HepG2 (cell line): ENCODE measurements at regions not wholly inside any gene's neighbourhood (a gene's known extent, or its start where the extent isn't known, plus 50 kb on each side); places are given as distances from the start of the nearest gene placed in this dataset.

Experiments used
- ATAC-seq: fragments of 200-7000 bp; cut with Tn5 transposase; 3 replicates; pipeline ENCODE4 v1.9.1; 2020; ENCODE audit warnings: mild to moderate bottlenecking, moderate library complexity
- BruUV-seq: library from RNA; stranded (reverse); fragments of 400-500 nt; replicated peaks from 2 replicates; lab custom pipeline; 2021; lab: Mats Ljungman, UMichigan
- CTCF ChIA-PET: fragments of 300-600 bp; formaldehyde crosslinking; extraction: SDS; loops from one replicate; lab custom pipeline; 2021; ENCODE audit warnings: low total read pairs, inconsistent platforms, low intra/inter-chr PET ratio; lab: Yijun Ruan, JAX
- POLR2A ChIA-PET: fragments of 350-600 bp; sonication (Branson Sonifier 250); formaldehyde crosslinking; loops from one replicate; lab custom pipeline; 2020; ENCODE audit warnings: antibody characterized with exemption, inconsistent platforms; lab: Yijun Ruan, JAX
- DNase-seq: peaks from one replicate; pipeline ENCODE4 v3.0.0-alpha.2; 2015; ENCODE audit warnings: low spot score
- FAIRE-seq: peaks from 3 replicates; lab custom pipeline; 2011; peaks lifted over from hg19 to GRCh38; lab: Jason Lieb, UNC
- H2AFZ ChIP-seq: one replicate; pipeline ENCODE4 v1.6.1; 2011; ENCODE audit warnings: low read length, inconsistent platforms
- H3K27ac ChIP-seq: fragments of 300-600 bp; 3 replicates; pipeline ENCODE4 v1.8.0; 2011; ENCODE audit warnings: mixed run types, mild to moderate bottlenecking, mixed read lengths, low read length, inconsistent platforms; ENCODE audit not compliant: insufficient read depth; ENCODE audit errors: extremely low read length
- H3K27me3 ChIP-seq, 2 experiments: fragments of 200-600 bp in 1 of 2; 2 replicates in 1 of 2; 3 replicates in 1 of 2; pipeline versions ENCODE4 v1.6.0 to v1.8.0; 2011; ENCODE audit warnings: low read length in 2 of 2, mild to moderate bottlenecking in 2 of 2, moderate library complexity in 2 of 2, inconsistent platforms in 1 of 2; ENCODE audit not compliant: insufficient read depth in 2 of 2, control insufficient read depth in 1 of 2
- H3K36me3 ChIP-seq, 2 experiments: fragments of 200-600 bp in 1 of 2; replicated peaks in 1 of 2; 2 replicates in 1 of 2; 3 replicates in 1 of 2; pipeline versions ENCODE4 v1.5.1 to v1.8.0; 2011; ENCODE audit warnings: low read length in 2 of 2, inconsistent platforms in 1 of 2; ENCODE audit not compliant: insufficient read depth in 2 of 2, control insufficient read depth in 1 of 2
- H3K4me1 ChIP-seq: 2 replicates; pipeline ENCODE4 v1.5.1; 2012; ENCODE audit warnings: low read length, inconsistent platforms; ENCODE audit not compliant: insufficient read depth
- H3K4me2 ChIP-seq: 2 replicates; pipeline ENCODE4 v1.6.0; 2011; ENCODE audit warnings: low read depth, low read length, inconsistent platforms
- H3K4me3 ChIP-seq, 3 experiments: fragments of 200-600 bp in 1 of 3; sonication (generic), shearing (Covaris generic) in 1 of 3; replicated peaks in 1 of 3; 2 replicates each; pipeline ENCODE4 v1.5.1; 2011 to 2016; ENCODE audit warnings: low read length in 3 of 3, inconsistent platforms in 2 of 3, low read depth in 2 of 3, mild to moderate bottlenecking in 2 of 3, control low read depth in 1 of 3, mixed read lengths in 1 of 3; ENCODE audit not compliant: insufficient read depth in 1 of 3
- H3K79me2 ChIP-seq: one replicate; pipeline ENCODE4 v1.6.1; 2011; ENCODE audit warnings: low read length, inconsistent platforms; ENCODE audit not compliant: insufficient read depth
- H3K9ac ChIP-seq: 2 replicates; pipeline ENCODE4 v1.6.0; 2011; ENCODE audit warnings: mild to moderate bottlenecking, low read depth, low read length, inconsistent platforms; ENCODE audit not compliant: insufficient read depth
- H3K9me3 ChIP-seq: 2 replicates; pipeline ENCODE4 v1.5.1; 2012; ENCODE audit warnings: mild to moderate bottlenecking, low read length
- H4K20me1 ChIP-seq: 2 replicates; pipeline ENCODE4 v1.6.0; 2011; ENCODE audit warnings: inconsistent platforms, mild to moderate bottlenecking, low read length, moderate library complexity; ENCODE audit not compliant: insufficient read depth
- ESRRA ChIP-seq: sonication (generic); formaldehyde crosslinking; IDR thresholded peaks from 2 replicates; pipeline ENCODE4 v1.5.1; 2020; ENCODE audit warnings: mild to moderate bottlenecking, low read depth, missing genetic modification reagents
- GTF2F1 ChIP-seq: fragments of 150-350 bp; IDR thresholded peaks from 2 replicates; pipeline ENCODE4 v1.6.1; 2014; ENCODE audit warnings: low read length
- HCFC1 ChIP-seq: fragments of 150-350 bp; IDR thresholded peaks from 2 replicates; pipeline ENCODE4 v1.6.1; 2014; ENCODE audit warnings: low read depth, low read length
- HDAC2 ChIP-seq: sonication (generic); formaldehyde crosslinking; IDR thresholded peaks from 2 replicates; pipeline ENCODE4 v1.4.0; 2020; ENCODE audit warnings: missing genetic modification reagents
- JUN ChIP-seq: sonication (generic); formaldehyde crosslinking; IDR thresholded peaks from 2 replicates; pipeline ENCODE4 v1.4.0; 2020; ENCODE audit warnings: mild to moderate bottlenecking, missing genetic modification reagents
- KLF11 ChIP-seq: IDR thresholded peaks from 2 replicates; pipeline ENCODE4 v1.6.1; 2016; ENCODE audit warnings: missing compliant biosample characterization
- KLF12 ChIP-seq: sonication (generic); formaldehyde crosslinking; IDR thresholded peaks from 2 replicates; pipeline ENCODE4 v1.4.0; 2020; ENCODE audit warnings: missing genetic modification reagents, borderline replicate concordance
- KLF13 ChIP-seq: sonication (generic); formaldehyde crosslinking; IDR thresholded peaks from 2 replicates; pipeline ENCODE4 v1.4.0; 2020; ENCODE audit warnings: mild to moderate bottlenecking, missing genetic modification reagents
- MED13 ChIP-seq: sonication (generic); formaldehyde crosslinking; IDR thresholded peaks from 2 replicates; pipeline ENCODE4 v1.5.0; 2020; ENCODE audit warnings: missing genetic modification reagents
- ZFP36 ChIP-seq: fragments of 150-350 bp; IDR thresholded peaks from 2 replicates; pipeline ENCODE4 v1.6.1; 2018; ENCODE audit warnings: borderline replicate concordance, low read length, low read depth; ENCODE audit not compliant: partially characterized antibody
- ZMYM3 ChIP-seq: sonication (generic); formaldehyde crosslinking; IDR thresholded peaks from 2 replicates; pipeline ENCODE4 v1.5.1; 2020; ENCODE audit warnings: mild to moderate bottlenecking, missing genetic modification reagents
- ZNF224 ChIP-seq: sonication (generic); formaldehyde crosslinking; IDR thresholded peaks from 2 replicates; pipeline ENCODE4 v1.5.0; 2020; ENCODE audit warnings: mild to moderate bottlenecking, missing genetic modification reagents
- ZNF44 ChIP-seq: sonication (generic); formaldehyde crosslinking; IDR thresholded peaks from 2 replicates; pipeline ENCODE4 v1.5.1; 2020; ENCODE audit warnings: mild to moderate bottlenecking, missing genetic modification reagents
- WGBS: methylation state at CpG from one replicate; pipeline ENCODE4 v1.1.6; 2017; ENCODE audit warnings: low lambda C conversion rate; 5-methylcytosine and 5-hydroxymethylcytosine counted together
- in situ Hi-C: cut with HindIII; loops from 2 replicates; pipeline ENCODE4 v1.10.0; 2017; ENCODE audit warnings: low pct_unique_long_range_greater_than_20kb; ENCODE audit not compliant: extremely low pct_ligation_motif_present
- intact Hi-C: fragments of 100-400 bp; cut with micrococcal nuclease; formaldehyde crosslinking; loops from one replicate; pipeline ENCODE4 v1.10.0; 2022; ENCODE audit not compliant: unreplicated experiment
- TF ChIP-seq, protein P1 (sequence below): sonication (generic); formaldehyde crosslinking; conservative IDR thresholded peaks from 2 replicates; pipeline ENCODE4 v1.4.0; 2020; ENCODE audit warnings: mild to moderate bottlenecking, missing genetic modification reagents, moderate library complexity
- TF ChIP-seq, protein P2 (sequence below): sonication (generic); formaldehyde crosslinking; IDR thresholded peaks from 2 replicates; pipeline ENCODE4 v1.5.1; 2020; ENCODE audit warnings: missing genetic modification reagents, mild to moderate bottlenecking, borderline replicate concordance
- TF ChIP-seq, protein P3 (sequence below): sonication (generic); formaldehyde crosslinking; IDR thresholded peaks from 2 replicates; pipeline ENCODE4 v1.4.0; 2020; ENCODE audit warnings: missing genetic modification reagents

DNA sequence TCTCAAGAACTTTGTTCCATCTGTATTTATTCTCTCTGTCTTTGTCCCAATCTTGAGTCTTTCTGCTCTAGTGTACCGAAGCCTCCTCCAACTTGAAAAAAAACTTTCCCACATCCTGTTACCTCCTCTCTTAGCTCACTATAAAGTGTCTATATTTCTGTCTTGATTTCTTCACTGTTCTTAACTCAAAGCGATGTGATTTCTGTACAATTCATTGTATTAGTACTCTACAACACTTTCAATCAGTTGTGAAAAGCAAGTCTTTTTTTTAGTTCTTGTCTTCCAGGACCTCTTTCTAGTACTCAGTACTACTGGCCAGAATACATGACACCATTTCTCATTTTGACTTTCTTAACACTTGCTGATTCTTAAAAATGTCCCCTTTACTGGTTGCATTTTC lies 353.5 kb upstream of the SATB1 start:
- no peak for FAIRE-seq
- Histone ChIP-seq H3K36me3 (no peaks in the 10 kb centered on the region), H3K4me1 (no peaks in the 10 kb centered on the region), H3K4me3 (no peak overlapping the region), H2AFZ (no peak overlapping the region), H3K9ac (no peak overlapping the region), H3K27ac (no peak overlapping the region), H3K4me2 (no peak overlapping the region), H3K27me3 (no peaks in the 10 kb centered on the region), H3K9me3 (no peaks in the 10 kb centered on the region), H4K20me1 (no peaks in the 10 kb centered on the region), H3K79me2 (no peaks in the 10 kb centered on the region)
- intact Hi-C loops (no loop called here), in situ Hi-C loops (no loop called here)
- ATAC-seq: no peak
- TF ChIP-seq, protein P1, sequence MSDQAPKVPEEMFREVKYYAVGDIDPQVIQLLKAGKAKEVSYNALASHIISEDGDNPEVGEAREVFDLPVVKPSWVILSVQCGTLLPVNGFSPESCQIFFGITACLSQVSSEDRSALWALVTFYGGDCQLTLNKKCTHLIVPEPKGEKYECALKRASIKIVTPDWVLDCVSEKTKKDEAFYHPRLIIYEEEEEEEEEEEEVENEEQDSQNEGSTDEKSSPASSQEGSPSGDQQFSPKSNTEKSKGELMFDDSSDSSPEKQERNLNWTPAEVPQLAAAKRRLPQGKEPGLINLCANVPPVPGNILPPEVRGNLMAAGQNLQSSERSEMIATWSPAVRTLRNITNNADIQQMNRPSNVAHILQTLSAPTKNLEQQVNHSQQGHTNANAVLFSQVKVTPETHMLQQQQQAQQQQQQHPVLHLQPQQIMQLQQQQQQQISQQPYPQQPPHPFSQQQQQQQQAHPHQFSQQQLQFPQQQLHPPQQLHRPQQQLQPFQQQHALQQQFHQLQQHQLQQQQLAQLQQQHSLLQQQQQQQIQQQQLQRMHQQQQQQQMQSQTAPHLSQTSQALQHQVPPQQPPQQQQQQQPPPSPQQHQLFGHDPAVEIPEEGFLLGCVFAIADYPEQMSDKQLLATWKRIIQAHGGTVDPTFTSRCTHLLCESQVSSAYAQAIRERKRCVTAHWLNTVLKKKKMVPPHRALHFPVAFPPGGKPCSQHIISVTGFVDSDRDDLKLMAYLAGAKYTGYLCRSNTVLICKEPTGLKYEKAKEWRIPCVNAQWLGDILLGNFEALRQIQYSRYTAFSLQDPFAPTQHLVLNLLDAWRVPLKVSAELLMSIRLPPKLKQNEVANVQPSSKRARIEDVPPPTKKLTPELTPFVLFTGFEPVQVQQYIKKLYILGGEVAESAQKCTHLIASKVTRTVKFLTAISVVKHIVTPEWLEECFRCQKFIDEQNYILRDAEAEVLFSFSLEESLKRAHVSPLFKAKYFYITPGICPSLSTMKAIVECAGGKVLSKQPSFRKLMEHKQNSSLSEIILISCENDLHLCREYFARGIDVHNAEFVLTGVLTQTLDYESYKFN (CRISPR knock-in tag): no peak
- TF ChIP-seq KLF13 (CRISPR knock-in tag) (no peak), GTF2F1 (no peak), ZNF44 (CRISPR knock-in tag) (no peak), KLF11 (no peak)
- no TSS peak for BruUV-seq
- ChIA-PET CTCF (no interaction called here), POLR2A (no interaction called here)
- DNase-seq: no peak
- 1% methylated on average over 2 of the region's 2 CpGs for WGBS

DNA sequence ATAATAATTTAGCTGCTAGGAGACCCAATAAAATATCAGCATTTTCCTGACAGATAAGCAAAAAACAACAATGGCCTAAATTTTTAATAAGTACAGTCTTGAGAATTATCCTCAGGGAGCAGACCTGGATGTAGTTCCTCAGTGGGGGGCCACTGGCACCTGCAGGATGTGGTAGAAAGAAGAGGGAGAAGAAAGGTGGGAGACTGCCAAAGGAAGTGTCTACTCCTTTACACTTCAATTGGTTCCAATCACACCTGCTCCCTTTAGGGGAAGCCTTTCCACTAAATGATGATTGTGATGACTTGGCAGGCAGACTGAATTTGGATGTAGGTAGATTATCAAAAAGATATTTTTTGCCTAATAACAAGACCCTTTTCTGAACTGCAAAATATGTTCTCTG lies 353.0 kb upstream of the SATB1 start:
- Histone ChIP-seq H4K20me1 (no peaks in the 10 kb centered on the region), H3K4me1 (no peaks in the 10 kb centered on the region), H3K9me3 (no peaks in the 10 kb centered on the region), H3K36me3 (no peaks in the 10 kb centered on the region), H3K27ac (no peak overlapping the region), H3K4me2 (no peak overlapping the region), H3K79me2 (no peaks in the 10 kb centered on the region), H3K4me3 (no peak overlapping the region), H3K27me3 (no peaks in the 10 kb centered on the region), H2AFZ (no peak overlapping the region), H3K9ac (no peak overlapping the region)
- intact Hi-C loops (no loop called here), in situ Hi-C loops (no loop called here)
- FAIRE-seq: no peak
- DNase-seq: no peak
- ChIA-PET CTCF (no interaction called here), POLR2A (no interaction called here)
- BruUV-seq: no TSS peak
- ATAC-seq: no peak
- TF ChIP-seq ZNF224 (CRISPR knock-in tag) (no peak), HCFC1 (no peak), HDAC2 (CRISPR knock-in tag) (no peak), ESRRA (CRISPR knock-in tag) (no peak), KLF12 (CRISPR knock-in tag) (no peak), JUN (no peak), ZFP36 (no peak), MED13 (CRISPR knock-in tag) (no peak), ZMYM3 (CRISPR knock-in tag) (no peak)
- TF ChIP-seq, protein P2, sequence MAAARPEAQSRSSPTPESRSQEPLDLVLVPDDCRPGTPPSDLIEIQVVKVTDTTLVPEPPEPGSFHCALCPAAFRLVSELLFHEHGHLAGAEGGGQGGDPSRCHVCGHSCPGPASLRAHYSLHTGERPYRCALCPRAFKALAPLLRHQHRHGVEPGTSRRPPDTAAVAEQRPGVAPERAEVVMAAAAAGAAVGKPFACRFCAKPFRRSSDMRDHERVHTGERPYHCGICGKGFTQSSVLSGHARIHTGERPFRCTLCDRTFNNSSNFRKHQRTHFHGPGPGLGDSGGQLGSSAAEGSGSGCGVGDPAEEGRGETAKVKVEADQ (CRISPR knock-in tag): no peak
- TF ChIP-seq, protein P3, sequence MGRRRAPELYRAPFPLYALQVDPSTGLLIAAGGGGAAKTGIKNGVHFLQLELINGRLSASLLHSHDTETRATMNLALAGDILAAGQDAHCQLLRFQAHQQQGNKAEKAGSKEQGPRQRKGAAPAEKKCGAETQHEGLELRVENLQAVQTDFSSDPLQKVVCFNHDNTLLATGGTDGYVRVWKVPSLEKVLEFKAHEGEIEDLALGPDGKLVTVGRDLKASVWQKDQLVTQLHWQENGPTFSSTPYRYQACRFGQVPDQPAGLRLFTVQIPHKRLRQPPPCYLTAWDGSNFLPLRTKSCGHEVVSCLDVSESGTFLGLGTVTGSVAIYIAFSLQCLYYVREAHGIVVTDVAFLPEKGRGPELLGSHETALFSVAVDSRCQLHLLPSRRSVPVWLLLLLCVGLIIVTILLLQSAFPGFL (CRISPR knock-in tag): no peak
